Stomach (tissue), 4 donors: ENCODE measurements at regions not wholly inside any gene's neighbourhood (a gene's known extent, or its start where the extent isn't known, plus 50 kb on each side); places are given as distances from the start of the nearest gene placed in this dataset.

Experiments used
- CTCF ChIP-seq, 7 experiments: fragments of 450-650 bp in 4 of 7; fragments of 200-600 bp in 3 of 7; sonication (generic) in 3 of 7; IDR thresholded peaks; one replicate each; pipeline ENCODE4 v1.5.1; 2016 to 2019; ENCODE audit warnings: antibody characterized with exemption in 7 of 7, control low read depth in 2 of 7, mild to moderate bottlenecking in 1 of 7
- EP300 ChIP-seq: sonication (generic); formaldehyde crosslinking; IDR thresholded peaks from one replicate; pipeline ENCODE4 v1.6.1; 2017; ENCODE audit warnings: antibody characterized with exemption
- POLR2A ChIP-seq, 4 donors: fragments of 450-650 bp; IDR thresholded peaks; one replicate each; pipeline ENCODE4 v1.6.1; 2016; ENCODE audit warnings: antibody characterized with exemption in 4 of 4, control low read depth in 2 of 4, mild to moderate bottlenecking in 1 of 4, moderate library complexity in 1 of 4
- POLR2AphosphoS5 ChIP-seq, 3 donors: sonication (generic); formaldehyde crosslinking; IDR thresholded peaks; one replicate each; pipeline ENCODE4 v1.6.1; 2016; ENCODE audit warnings: antibody characterized with exemption in 3 of 3

GRCh38 chr3:34758630-34759261 is 880.6 kb upstream of the ARPP21 start:
- TF ChIP-seq CTCF (IDR thresholded peaks at IDR 0.05) (no peak), POLR2AphosphoS5 (IDR thresholded peaks at IDR 0.05) (no peak), POLR2A (IDR thresholded peaks at IDR 0.05) (no peak), EP300 (no peak)
